ENCODE measurements at regions not wholly inside any gene's neighbourhood (a gene's known extent, or its start where the extent isn't known, plus 50 kb on each side); places are given as distances from the start of the nearest gene placed in this dataset.

GRCh38 chr9:86512929-86513328 lies 158.7 kb upstream of the TUT7 start:
- peaks cover 6% of the 10 kb centered on the region for H3K27me3 Mint-ChIP-seq
- no peak overlapping the region for H3K4me3 Mint-ChIP-seq
- H3K36me3 Mint-ChIP-seq, result no peaks in the 10 kb centered on the region

DNA sequence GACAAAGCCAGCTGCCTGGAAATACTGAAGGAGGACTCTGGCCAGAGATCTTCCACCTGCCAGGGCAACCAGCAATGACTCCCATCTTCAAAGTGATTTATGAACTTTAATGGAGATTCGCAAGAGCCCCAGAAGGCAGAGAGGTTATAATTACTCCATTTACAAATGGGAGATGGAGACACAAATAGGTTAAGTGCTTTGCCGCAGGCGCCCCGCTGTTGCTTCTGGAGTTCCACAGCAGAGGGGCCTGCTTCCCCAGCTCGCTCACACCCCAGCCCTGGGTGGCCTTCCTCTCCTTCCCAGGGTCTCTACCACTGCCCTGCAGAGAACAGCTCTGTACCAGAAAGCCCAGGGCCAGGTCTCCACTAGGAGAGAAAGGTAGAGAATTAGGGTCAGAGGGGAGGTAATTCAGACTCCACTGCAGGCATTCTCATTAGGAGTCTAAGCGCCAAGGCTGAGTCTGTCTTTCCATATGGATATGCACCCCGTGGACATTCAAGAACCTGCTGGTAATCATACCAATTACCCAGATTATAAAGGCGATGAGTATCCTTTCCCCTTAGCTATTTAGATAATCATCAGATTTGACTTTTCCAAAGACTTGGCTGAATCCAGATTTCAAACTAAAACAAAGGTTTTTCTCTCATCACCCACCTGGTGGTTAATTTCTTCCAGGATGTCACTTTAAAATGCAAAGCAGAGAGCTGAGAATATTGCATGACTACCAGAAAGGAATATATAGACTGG lies 157.6 kb upstream of the TUT7 start:
- no peak for DNase-seq
- Mint-ChIP-seq H3K4me1 (no peaks in the 10 kb centered on the region), H3K9me3 (no peaks in the 10 kb centered on the region), H3K4me3 (no peak overlapping the region), H3K27ac (no peak overlapping the region), H3K27me3 (peaks cover 6% of the 10 kb centered on the region), H3K36me3 (no peaks in the 10 kb centered on the region)
- CTCF ChIA-PET, result no interaction called here

More at GRCh38 chr9:86512929-86513328, 158.7 kb upstream of the TUT7 start:
- H3K9me3 Mint-ChIP-seq, result no peaks in the 10 kb centered on the region
- no peaks in the 10 kb centered on the region for H3K4me1 Mint-ChIP-seq
- no peak for DNase-seq
- CTCF ChIA-PET, result no interaction called here
- H3K27ac Mint-ChIP-seq, result no peak overlapping the region

DNA sequence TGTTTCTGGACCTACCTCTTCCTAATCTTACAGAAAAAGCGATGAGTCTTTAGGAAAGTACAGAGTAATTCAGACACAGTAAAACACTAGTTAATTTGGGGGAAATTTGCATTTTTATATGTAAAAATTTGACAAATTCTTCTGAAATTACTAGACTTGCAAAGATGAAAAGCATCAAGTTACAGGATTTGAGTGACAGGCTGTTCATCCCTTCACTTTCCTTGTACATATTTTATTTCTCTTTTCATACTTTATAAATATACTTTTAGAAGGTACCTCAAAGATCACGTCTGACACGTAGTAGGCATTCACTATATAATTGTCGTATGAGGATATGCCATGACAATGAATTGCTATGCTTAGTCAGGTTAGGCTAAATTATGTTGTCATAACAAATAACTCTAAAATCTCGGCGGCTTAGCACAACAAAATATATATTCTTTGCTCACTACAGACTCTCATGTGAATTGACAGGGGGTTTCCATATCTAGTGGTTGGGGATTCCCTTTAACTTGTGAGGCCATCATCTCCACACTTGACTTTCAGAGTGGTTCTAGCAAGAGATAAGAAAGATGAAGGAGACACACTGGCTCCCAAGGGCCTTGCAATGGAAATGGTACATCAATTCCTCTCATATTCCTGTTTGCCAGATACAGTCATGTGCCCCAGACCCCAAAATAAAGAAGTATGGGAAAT lies 154.1 kb upstream of the TUT7 start:
- no peak for DNase-seq
- Mint-ChIP-seq H3K27me3 (peaks cover 6% of the 10 kb centered on the region), H3K36me3 (no peaks in the 10 kb centered on the region), H3K27ac (no peak overlapping the region), H3K4me3 (no peak overlapping the region), H3K4me1 (no peaks in the 10 kb centered on the region), H3K9me3 (no peaks in the 10 kb centered on the region)
- CTCF ChIA-PET, result no interaction called here

GRCh38 chr9:86507212-86507630 lies 153.0 kb upstream of the TUT7 start:
- DNase-seq, result no peak
- CTCF ChIA-PET, result no interaction called here
- no peaks in the 10 kb centered on the region for H3K9me3 Mint-ChIP-seq
- H3K4me3 Mint-ChIP-seq, result no peak overlapping the region
- no peaks in the 10 kb centered on the region for H3K36me3 Mint-ChIP-seq
- no peaks in the 10 kb centered on the region for H3K4me1 Mint-ChIP-seq
- peaks cover 6% of the 10 kb centered on the region for H3K27me3 Mint-ChIP-seq
- no peak overlapping the region for H3K27ac Mint-ChIP-seq

GRCh38 chr9:86503942-86504341 lies 149.7 kb upstream of the TUT7 start:
- Mint-ChIP-seq H3K9me3 (no peaks in the 10 kb centered on the region), H3K4me3 (no peak overlapping the region), H3K27me3 (peaks cover 3% of the 10 kb centered on the region), H3K4me1 (no peaks in the 10 kb centered on the region), H3K27ac (no peak overlapping the region), H3K36me3 (no peaks in the 10 kb centered on the region)
- CTCF ChIA-PET, result no interaction called here
- DNase-seq, result no peak

- Mint-ChIP-seq H3K36me3 (no peaks in the 10 kb centered on the region), H3K4me1 (no peaks in the 10 kb centered on the region), H3K27ac (no peak overlapping the region), H3K9me3 (no peaks in the 10 kb centered on the region), H3K27me3 (peaks cover 3% of the 10 kb centered on the region), H3K4me3 (no peak overlapping the region)
- CTCF ChIA-PET, result no interaction called here
- DNase-seq, result no peak
These were observed 149.1 kb upstream of the TUT7 start for GRCh38 chr9:86503314-86503713.

DNA sequence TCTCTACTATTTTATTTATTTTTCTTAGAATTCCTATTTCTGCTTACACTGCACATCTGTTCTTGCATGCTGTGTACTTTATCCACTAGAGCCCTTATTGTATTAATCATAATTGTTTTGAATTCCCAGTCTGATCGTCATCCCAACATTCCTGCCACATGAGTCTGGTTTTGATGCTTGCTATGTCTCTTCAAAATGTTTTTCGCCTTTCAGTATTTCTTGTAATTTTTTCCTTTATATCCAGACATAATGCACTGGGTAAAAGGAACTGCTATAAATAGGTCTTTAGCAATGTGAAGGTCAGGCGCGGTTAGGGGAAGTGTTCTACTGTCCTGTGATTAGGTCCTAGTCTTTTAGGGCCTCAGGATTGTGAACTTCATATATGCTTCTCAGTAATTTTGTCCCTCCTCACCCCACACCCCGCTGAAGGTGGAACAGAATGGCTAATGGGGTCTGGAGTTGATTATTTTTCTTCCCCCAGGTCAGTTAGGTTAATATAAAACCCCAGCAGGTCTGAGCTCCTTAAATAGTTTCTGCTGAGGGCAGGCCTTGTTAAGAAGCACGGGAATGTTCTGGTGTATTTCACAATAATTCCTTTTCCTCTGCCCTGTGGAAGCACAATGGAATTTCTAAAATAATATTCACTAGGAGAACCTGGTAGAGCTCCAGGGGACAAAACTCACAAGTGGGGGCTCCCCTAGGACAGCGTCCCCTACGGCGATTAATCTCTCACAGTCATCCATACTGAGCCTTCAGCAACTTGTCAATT lies 146.6 kb upstream of the TUT7 start:
- no peak for DNase-seq
- CTCF ChIA-PET, result no interaction called here
- H3K4me1 Mint-ChIP-seq, result no peaks in the 10 kb centered on the region
- H3K4me3 Mint-ChIP-seq, result no peak overlapping the region
- no peaks in the 10 kb centered on the region for H3K9me3 Mint-ChIP-seq
- H3K27ac Mint-ChIP-seq, result no peak overlapping the region
- no peaks in the 10 kb centered on the region for H3K36me3 Mint-ChIP-seq
- H3K27me3 Mint-ChIP-seq, result peaks cover 3% of the 10 kb centered on the region

GRCh38 chr9:86500031-86500430 lies 145.8 kb upstream of the TUT7 start:
- no peak for DNase-seq
- no peak overlapping the region for H3K27ac Mint-ChIP-seq
- no peaks in the 10 kb centered on the region for H3K9me3 Mint-ChIP-seq
- no peaks in the 10 kb centered on the region for H3K4me1 Mint-ChIP-seq
- H3K27me3 Mint-ChIP-seq, result peaks cover 7% of the 10 kb centered on the region
- CTCF ChIA-PET, result no interaction called here
- no peak overlapping the region for H3K4me3 Mint-ChIP-seq
- no peaks in the 10 kb centered on the region for H3K36me3 Mint-ChIP-seq

GRCh38 chr9:86494644-86495111 lies 140.5 kb upstream of the TUT7 start:
- no peak overlapping the region for H3K27ac Mint-ChIP-seq
- no peaks in the 10 kb centered on the region for H3K4me1 Mint-ChIP-seq
- H3K9me3 Mint-ChIP-seq, result no peaks in the 10 kb centered on the region
- no peak for DNase-seq
- H3K36me3 Mint-ChIP-seq, result no peaks in the 10 kb centered on the region
- peaks cover 8% of the 10 kb centered on the region for H3K27me3 Mint-ChIP-seq
- CTCF ChIA-PET, result no interaction called here
- no peak overlapping the region for H3K4me3 Mint-ChIP-seq

- Mint-ChIP-seq H3K4me3 (no peak overlapping the region), H3K27ac (no peak overlapping the region), H3K27me3 (peaks cover 8% of the 10 kb centered on the region), H3K4me1 (no peaks in the 10 kb centered on the region), H3K9me3 (no peaks in the 10 kb centered on the region), H3K36me3 (no peaks in the 10 kb centered on the region)
- DNase-seq, result no peak
- CTCF ChIA-PET, result interaction anchor here (1.5 kb wide), 1 partner anchor 832 kb away, joined by 3 read pairs; no protein-coding TSS in a partner anchor
These were observed 137.5 kb upstream of the TUT7 start for GRCh38 chr9:86491468-86492266.

DNA sequence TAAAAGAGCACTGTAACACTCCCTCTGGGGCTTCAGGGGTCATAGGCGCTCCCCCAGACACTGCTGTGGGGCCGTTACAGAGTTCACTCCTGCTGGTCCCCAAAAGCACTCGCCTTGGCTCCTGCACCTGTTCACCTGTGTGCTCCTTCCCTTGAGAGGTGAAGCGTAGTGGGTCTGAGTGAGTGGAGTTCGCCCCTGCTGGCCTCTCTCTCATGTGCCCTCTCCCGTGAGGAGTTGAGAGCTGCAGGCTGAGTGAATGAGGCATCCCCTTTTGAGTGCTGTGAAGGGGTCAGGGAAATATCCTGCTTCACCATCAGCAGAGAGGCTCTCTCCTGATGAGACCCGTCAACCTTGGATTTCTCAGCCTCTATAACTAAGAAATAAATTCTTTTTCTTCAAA lies 134.6 kb upstream of the TUT7 start:
- no peak for DNase-seq
- Mint-ChIP-seq H3K27me3 (peaks cover 4% of the 10 kb centered on the region), H3K9me3 (no peaks in the 10 kb centered on the region), H3K36me3 (no peaks in the 10 kb centered on the region), H3K4me1 (peaks cover 8% of the 10 kb centered on the region), H3K4me3 (no peak overlapping the region), H3K27ac (no peak overlapping the region)
- CTCF ChIA-PET, result no interaction called here

DNA sequence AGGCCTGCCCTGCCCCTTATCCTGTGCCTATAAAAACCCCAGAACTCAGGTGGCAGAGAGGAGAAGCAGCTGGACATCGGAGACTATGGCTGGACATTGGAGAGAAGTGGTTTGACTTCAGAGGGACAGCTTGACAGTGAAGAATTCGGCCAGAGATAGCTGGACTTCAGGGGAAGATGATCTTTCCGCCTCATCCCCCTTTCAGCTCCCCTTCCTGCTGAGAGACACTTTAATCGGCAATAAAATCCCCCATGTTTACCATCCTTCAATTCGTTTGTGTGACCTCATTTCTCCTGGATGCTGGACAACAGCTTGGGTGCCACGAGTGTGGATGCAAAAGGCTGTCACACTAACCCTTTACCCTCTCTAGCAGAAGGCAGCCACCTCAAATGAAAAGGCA lies 134.1 kb upstream of the TUT7 start:
- Mint-ChIP-seq H3K9me3 (no peaks in the 10 kb centered on the region), H3K27ac (no peak overlapping the region), H3K4me3 (no peak overlapping the region), H3K4me1 (peaks cover 8% of the 10 kb centered on the region), H3K27me3 (peaks cover 4% of the 10 kb centered on the region), H3K36me3 (no peaks in the 10 kb centered on the region)
- DNase-seq, result no peak
- CTCF ChIA-PET, result interaction anchor here (0.6 to 2.0 kb wide), 2 partner anchors 543 to 833 kb away, joined by 3 to 5 read pairs; no protein-coding TSS in a partner anchor

GRCh38 chr9:86487838-86488233 lies 133.6 kb upstream of the TUT7 start:
- Mint-ChIP-seq H3K4me3 (no peak overlapping the region), H3K9me3 (no peaks in the 10 kb centered on the region), H3K27ac (no peak overlapping the region), H3K27me3 (peaks cover 4% of the 10 kb centered on the region), H3K4me1 (peaks cover 8% of the 10 kb centered on the region), H3K36me3 (no peaks in the 10 kb centered on the region)
- DNase-seq, result no peak
- CTCF ChIA-PET, result interaction anchor here (0.6 to 2.0 kb wide), 2 partner anchors 544 to 833 kb away, joined by 3 to 5 read pairs; no protein-coding TSS in a partner anchor

All from activated naive CD4-positive, alpha-beta T cell treated with anti-CD3 and anti-CD28 coated beads, Interleukin-2, amount 10 ng/mL, durations not matched to agents 7 days and 5 days (primary cell).